ENCODE measurements at regions not wholly inside any gene's neighbourhood (a gene's known extent, or its start where the extent isn't known, plus 50 kb on each side); places are given as distances from the start of the nearest gene placed in this dataset.
A peak's percentile ranks its signal among the peaks of the same experiment; 100 is the strongest.

DNA sequence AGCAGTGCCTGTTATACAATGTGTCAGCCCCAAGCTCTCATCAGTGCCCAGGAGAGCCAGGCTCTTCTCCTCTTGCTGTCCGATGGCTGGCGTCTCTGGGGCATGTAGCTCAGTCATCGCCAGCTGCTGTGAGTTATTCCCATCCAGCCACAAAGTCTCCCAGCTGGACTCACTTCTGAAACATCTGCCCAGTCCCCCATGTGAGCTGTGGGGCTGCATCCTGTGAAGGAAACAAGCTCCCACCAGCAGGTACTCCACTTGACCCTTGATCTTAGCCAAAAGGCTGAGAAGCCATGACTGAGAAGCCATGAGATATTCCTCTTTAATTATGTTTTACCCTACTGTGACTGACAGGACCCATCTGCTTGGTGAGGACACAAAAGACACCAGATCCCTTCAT, 212.7 kb upstream of the IGFBP3 start:
- WGBS, 2 experiments (ENCODE audit: extremely low coverage in 1 of 2, insufficient coverage in 1 of 2, insufficient read length in 1 of 2, insufficient replicate concordance in 2 of 2, low coverage in 1 of 2, low lambda C conversion rate in 2 of 2, missing lambda C conversion rate in 1 of 2): 100% methylated on average over 3 of the region's 3 CpGs; no CpG with 5 or more reads in 1 of the 2 experiments
- TF ChIP-seq RFX5 (IDR thresholded peaks at IDR 0.05; ENCODE audit: borderline replicate concordance, low read depth, low read length) (no peak), HDAC2 (IDR thresholded peaks at IDR 0.05; ENCODE audit: borderline replicate concordance in 1 of 2, low read depth in 2 of 2, low read length in 2 of 2) (no peak), CTBP2 (IDR thresholded peaks at IDR 0.05; ENCODE audit: borderline replicate concordance, insufficient read depth, insufficient read length, low read length) (no peak), JUND (IDR thresholded peaks at IDR 0.05; ENCODE audit: low read length) (no peak), KDM5A (IDR thresholded peaks at IDR 0.05; ENCODE audit: low read length) (no peak), BRCA1 (IDR thresholded peaks at IDR 0.05; ENCODE audit: low read depth, low read length) (no peak), SP1 (IDR thresholded peaks at IDR 0.05; ENCODE audit: low read depth, low read length) (no peak), NRF1 (IDR thresholded peaks at IDR 0.05; ENCODE audit: low read depth, low read length) (no peak), TAF1 (IDR thresholded peaks at IDR 0.05; ENCODE audit: low read depth, low read length) (no peak), CHD1 (IDR thresholded peaks at IDR 0.05; ENCODE audit: low read depth, low read length) (no peak), EGR1 (IDR thresholded peaks at IDR 0.05; ENCODE audit: borderline replicate concordance, low read depth, low read length) (no peak), SRF (IDR thresholded peaks at IDR 0.05; ENCODE audit: low read depth, low read length) (no peak), EP300 (IDR thresholded peaks at IDR 0.05; ENCODE audit: borderline replicate concordance in 1 of 2, low read depth in 2 of 2, low read length in 2 of 2) (no peak), CBX5 (IDR thresholded peaks at IDR 0.05; ENCODE audit: low read depth, low read length) (no peak)
- TF ChIP-seq, protein P1, sequence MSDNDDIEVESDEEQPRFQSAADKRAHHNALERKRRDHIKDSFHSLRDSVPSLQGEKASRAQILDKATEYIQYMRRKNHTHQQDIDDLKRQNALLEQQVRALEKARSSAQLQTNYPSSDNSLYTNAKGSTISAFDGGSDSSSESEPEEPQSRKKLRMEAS (IDR thresholded peaks at IDR 0.05): no peak

More for the DNA sequence above, 212.7 kb upstream of the IGFBP3 start:
- Histone ChIP-seq H2BK20ac (ENCODE audit: low read length) (no peak overlapping the region), H3K4me1 (replicated peaks in 1 of 4; ENCODE audit: control insufficient read depth in 3 of 4, insufficient read depth in 4 of 4, low read length in 3 of 4) (peaks cover 0 to 2% (median 0%) of the 10 kb centered on the region in 4 experiments; a peak in 2 of 7 replicates), H3K14ac (ENCODE audit: insufficient read length) (no peak overlapping the region), H4K5ac (ENCODE audit: insufficient read length, low read depth, low read length) (no peak overlapping the region), H2AFZ (ENCODE audit: low read length) (no peak overlapping the region), H3K4ac (replicated peaks; ENCODE audit: insufficient read length, low read depth, low read length) (no peak overlapping the region), H2AK5ac (ENCODE audit: low read depth, low read length) (no peak overlapping the region), H2BK5ac (ENCODE audit: low read depth, low read length) (no peak overlapping the region), H3K9ac (replicated peaks in 1 of 4; ENCODE audit: extremely low read depth in 1 of 4, low read depth in 3 of 4, low read length in 3 of 4) (no peak overlapping the region), H3K9me3 (ENCODE audit: insufficient read depth in 2 of 2, low read depth in 1 of 2, low read length in 1 of 2) (no peaks in the 10 kb centered on the region), H3K4me3 (ENCODE audit: extremely low read depth in 1 of 4, insufficient read depth in 2 of 4, low read depth in 3 of 4, low read length in 4 of 4) (no peak overlapping the region), H3K23ac (ENCODE audit: insufficient read length) (no peak overlapping the region), H3K27me3 (replicated peaks in 1 of 4; ENCODE audit: control insufficient read depth in 3 of 4, extremely low read depth in 1 of 4, insufficient read depth in 3 of 4, low read length in 3 of 4) (no peaks in the 10 kb centered on the region), H4K20me1 (replicated peaks in 1 of 2; ENCODE audit: control insufficient read depth in 1 of 2, insufficient read depth in 2 of 2, low read length in 2 of 2) (no peaks in the 10 kb centered on the region), H3K79me1 (ENCODE audit: low read depth, low read length) (no peaks in the 10 kb centered on the region), H3K79me2 (ENCODE audit: control insufficient read depth in 1 of 2, insufficient read depth in 2 of 2, low read length in 2 of 2) (no peaks in the 10 kb centered on the region), H2BK12ac (ENCODE audit: low read depth, low read length) (no peak overlapping the region), H3K56ac (replicated peaks; ENCODE audit: insufficient read length, low read depth, low read length) (no peak overlapping the region), H3K18ac (ENCODE audit: extremely low read depth, low read length) (no peak overlapping the region), H2BK15ac (ENCODE audit: low read length) (no peak overlapping the region), H2BK120ac (replicated peaks; ENCODE audit: low read depth, low read length) (no peak overlapping the region), H3K36me3 (ENCODE audit: control insufficient read depth in 2 of 4, insufficient read depth in 4 of 4, low read length in 3 of 4) (no peaks in the 10 kb centered on the region), H3K4me2 (ENCODE audit: insufficient read depth in 1 of 2, low read depth in 2 of 2, low read length in 2 of 2) (no peak overlapping the region), H3K23me2 (ENCODE audit: low read depth, low read length) (no peaks in the 10 kb centered on the region; the same call in 1 of the 2 replicates), H4K8ac (ENCODE audit: extremely low read depth, insufficient read depth, low read length) (peak overlapping the region; percentile 45; the same call in 1 of the 2 replicates), H4K91ac (replicated peaks; ENCODE audit: insufficient read length, low read length) (no peak overlapping the region), H3K27ac (ENCODE audit: low read depth, low read length) (no peak overlapping the region)
- ChIA-PET POLR2A (ENCODE audit: partially characterized antibody) (no interaction called here), CTCF (ENCODE audit: partially characterized antibody) (interaction anchor here (1.6 to 3.0 kb wide), 4 partner anchors 22 to 218 kb away, joined by 5 to 20 read pairs (median 7); partner anchors contain the start of gene IGFBP3)
- DNase-seq (ENCODE audit: low read depth in 1 of 2, low spot score in 2 of 2) (no peak), FAIRE-seq (no peak)

Measured in H1 (cell line).